ENCODE measurements at regions not wholly inside any gene's neighbourhood (a gene's known extent, or its start where the extent isn't known, plus 50 kb on each side); places are given as distances from the start of the nearest gene placed in this dataset.

GRCh38 chr18:47758000-47758399, 172.5 kb downstream of the SMAD2 start:
- no peak overlapping the region for H3K27ac ChIP-seq
- H4K20me1 ChIP-seq = no peaks in the 10 kb centered on the region
- no peaks in the 10 kb centered on the region for H3K36me3 ChIP-seq
- H3K4me1 ChIP-seq = no peaks in the 10 kb centered on the region
- H3K4me2 ChIP-seq = no peak overlapping the region
- H3K9me3 ChIP-seq = peaks cover 20% of the 10 kb centered on the region
- H3K4me3 ChIP-seq = no peak overlapping the region
- H3K27me3 ChIP-seq = no peaks in the 10 kb centered on the region
- H3K9ac ChIP-seq = no peak overlapping the region
- TF ChIP-seq Cebpa-rat (IDR thresholded peaks at IDR 0.05) = no peak

- H3K9ac ChIP-seq = no peak overlapping the region
- H3K27ac ChIP-seq = no peak overlapping the region
- H3K4me1 ChIP-seq = no peaks in the 10 kb centered on the region
- no peak for TF ChIP-seq Cebpa-rat (IDR thresholded peaks at IDR 0.05)
- H3K36me3 ChIP-seq = no peaks in the 10 kb centered on the region
- H3K4me3 ChIP-seq = no peak overlapping the region
- H3K27me3 ChIP-seq = no peaks in the 10 kb centered on the region
- peaks cover 19% of the 10 kb centered on the region for H3K9me3 ChIP-seq
- H3K4me2 ChIP-seq = no peak overlapping the region
- no peaks in the 10 kb centered on the region for H4K20me1 ChIP-seq
Measured at GRCh38 chr18:47756364-47757016, 174.0 kb downstream of the SMAD2 start.

- Histone ChIP-seq H3K27me3 (no peaks in the 10 kb centered on the region), H3K27ac (no peak overlapping the region), H3K9ac (no peak overlapping the region), H3K4me1 (no peaks in the 10 kb centered on the region), H4K20me1 (no peaks in the 10 kb centered on the region), H3K4me3 (no peak overlapping the region), H3K4me2 (no peak overlapping the region), H3K9me3 (peaks cover 8% of the 10 kb centered on the region), H3K36me3 (no peaks in the 10 kb centered on the region)
- no peak for TF ChIP-seq Cebpa-rat (IDR thresholded peaks at IDR 0.05)
Measured at GRCh38 chr18:47755102-47755456, 175.4 kb downstream of the SMAD2 start.

- no peak for TF ChIP-seq Cebpa-rat (IDR thresholded peaks at IDR 0.05)
- H3K9me3 ChIP-seq = peaks cover 3% of the 10 kb centered on the region
- no peaks in the 10 kb centered on the region for H3K4me1 ChIP-seq
- no peak overlapping the region for H3K4me2 ChIP-seq
- H3K4me3 ChIP-seq = no peak overlapping the region
- no peaks in the 10 kb centered on the region for H3K36me3 ChIP-seq
- H3K27me3 ChIP-seq = no peaks in the 10 kb centered on the region
- no peak overlapping the region for H3K9ac ChIP-seq
- H4K20me1 ChIP-seq = no peaks in the 10 kb centered on the region
- H3K27ac ChIP-seq = no peak overlapping the region
Measured at GRCh38 chr18:47754311-47755101, 176.0 kb downstream of the SMAD2 start.

GRCh38 chr18:47752796-47753645, 177.4 kb downstream of the SMAD2 start:
- no peaks in the 10 kb centered on the region for H4K20me1 ChIP-seq
- H3K36me3 ChIP-seq = no peaks in the 10 kb centered on the region
- peaks cover 9% of the 10 kb centered on the region for H3K4me1 ChIP-seq
- no peak overlapping the region for H3K4me2 ChIP-seq
- no peak overlapping the region for H3K4me3 ChIP-seq
- no peak overlapping the region for H3K27ac ChIP-seq
- H3K9me3 ChIP-seq = no peaks in the 10 kb centered on the region
- H3K9ac ChIP-seq = no peak overlapping the region
- no peaks in the 10 kb centered on the region for H3K27me3 ChIP-seq
- no peak for TF ChIP-seq Cebpa-rat (IDR thresholded peaks at IDR 0.05)

- H3K9me3 ChIP-seq = no peaks in the 10 kb centered on the region
- peaks cover 13% of the 10 kb centered on the region for H3K4me1 ChIP-seq
- no peaks in the 10 kb centered on the region for H3K27me3 ChIP-seq
- H4K20me1 ChIP-seq = no peaks in the 10 kb centered on the region
- TF ChIP-seq Cebpa-rat (IDR thresholded peaks at IDR 0.05) = no peak
- H3K27ac ChIP-seq = no peak overlapping the region
- H3K36me3 ChIP-seq = no peaks in the 10 kb centered on the region
- H3K4me3 ChIP-seq = no peak overlapping the region
- H3K4me2 ChIP-seq = no peak overlapping the region
- H3K9ac ChIP-seq = no peak overlapping the region
Measured at GRCh38 chr18:47750889-47751423, 179.5 kb downstream of the SMAD2 start.

- no peak overlapping the region for H3K4me3 ChIP-seq
- no peak overlapping the region for H3K4me2 ChIP-seq
- H3K9ac ChIP-seq = no peak overlapping the region
- no peaks in the 10 kb centered on the region for H3K36me3 ChIP-seq
- H4K20me1 ChIP-seq = no peaks in the 10 kb centered on the region
- no peaks in the 10 kb centered on the region for H3K9me3 ChIP-seq
- no peaks in the 10 kb centered on the region for H3K27me3 ChIP-seq
- peaks cover 13% of the 10 kb centered on the region for H3K4me1 ChIP-seq
- no peak overlapping the region for H3K27ac ChIP-seq
- TF ChIP-seq Cebpa-rat (IDR thresholded peaks at IDR 0.05) = no peak
Measured at GRCh38 chr18:47749600-47749973, 180.9 kb downstream of the SMAD2 start.

- peaks cover 13% of the 10 kb centered on the region for H3K4me1 ChIP-seq
- H3K4me3 ChIP-seq = peak overlapping the region; percentile 48; the same call in 1 of the 2 replicates
- no peaks in the 10 kb centered on the region for H4K20me1 ChIP-seq
- no peaks in the 10 kb centered on the region for H3K9me3 ChIP-seq
- peak overlapping the region; percentile 77 for H3K4me2 ChIP-seq
- H3K27ac ChIP-seq = no peak overlapping the region
- no peak overlapping the region for H3K9ac ChIP-seq
- no peaks in the 10 kb centered on the region for H3K36me3 ChIP-seq
- TF ChIP-seq Cebpa-rat (IDR thresholded peaks at IDR 0.05) = no peak
- H3K27me3 ChIP-seq = no peaks in the 10 kb centered on the region
Measured at GRCh38 chr18:47748847-47749599, 181.4 kb downstream of the SMAD2 start.

GRCh38 chr18:47748093-47748796, 182.2 kb downstream of the SMAD2 start:
- H3K4me3 ChIP-seq = no peak overlapping the region
- peak overlapping the region; percentile 77 for H3K4me2 ChIP-seq
- no peak overlapping the region for H3K27ac ChIP-seq
- no peaks in the 10 kb centered on the region for H3K27me3 ChIP-seq
- no peaks in the 10 kb centered on the region for H3K36me3 ChIP-seq
- H3K4me1 ChIP-seq = peaks cover 13% of the 10 kb centered on the region
- no peaks in the 10 kb centered on the region for H4K20me1 ChIP-seq
- no peak for TF ChIP-seq Cebpa-rat (IDR thresholded peaks at IDR 0.05)
- H3K9me3 ChIP-seq = no peaks in the 10 kb centered on the region
- no peak overlapping the region for H3K9ac ChIP-seq
